Tibial artery (tissue), 4 donors: ENCODE measurements at regions not wholly inside any gene's neighbourhood (a gene's known extent, or its start where the extent isn't known, plus 50 kb on each side); places are given as distances from the start of the nearest gene placed in this dataset.

ENCODE experiments used
- DNase-seq, 2 donors: peaks; one replicate each; pipeline ENCODE4 v3.0.0-alpha.2; 2019
- H3K27ac ChIP-seq, 2 donors: fragments of 200-600 bp; sonication (generic) in 1 of 2; 1 replicate in 1 of 2; 2 replicates in 1 of 2; pipeline ENCODE4 v1.5.1; 2018 to 2019; ENCODE audit warnings: mild to moderate bottlenecking in 1 of 2
- H3K27me3 ChIP-seq, 2 donors: fragments of 200-600 bp; sonication (generic) in 1 of 2; one replicate each; pipeline versions ENCODE4 v1.5.1 to v1.6.0; 2016 to 2019
- H3K36me3 ChIP-seq, 3 donors: fragments of 200-600 bp; sonication (generic) in 2 of 3; one replicate each; pipeline ENCODE4 v1.5.1; 2016 to 2019; ENCODE audit warnings: mild to moderate bottlenecking in 2 of 3
- H3K4me1 ChIP-seq, 4 donors: fragments of 200-600 bp; sonication (generic) in 2 of 4; 1 replicate in 3 of 4; 2 replicates in 1 of 4; pipeline ENCODE4 v1.5.1; 2016 to 2019
- H3K4me3 ChIP-seq, 2 donors: fragments of 200-600 bp; sonication (generic) in 1 of 2; 1 replicate in 1 of 2; 2 replicates in 1 of 2; pipeline ENCODE4 v1.5.1; 2018 to 2019; ENCODE audit warnings: mild to moderate bottlenecking in 2 of 2
- H3K9me3 ChIP-seq, 3 donors: fragments of 200-600 bp; sonication (generic) in 1 of 3; one replicate each; pipeline ENCODE4 v1.5.1; 2016 to 2019
- intact Hi-C: fragments of 100-400 bp; cut with DNase I; formaldehyde crosslinking; loops from one replicate; pipeline ENCODE4 v1.15.0; 2023; ENCODE audit warnings: low total_unique reads
- TF ChIP-seq, protein P1 (sequence below), 2 experiments: fragments of 200-600 bp in 1 of 2; fragments of 450-650 bp in 1 of 2; IDR thresholded peaks; one replicate each; pipeline ENCODE4 v1.5.1; 2017 to 2019; ENCODE audit warnings: antibody characterized with exemption in 2 of 2, mild to moderate bottlenecking in 1 of 2, moderate library complexity in 1 of 2

- TF ChIP-seq, protein P1, sequence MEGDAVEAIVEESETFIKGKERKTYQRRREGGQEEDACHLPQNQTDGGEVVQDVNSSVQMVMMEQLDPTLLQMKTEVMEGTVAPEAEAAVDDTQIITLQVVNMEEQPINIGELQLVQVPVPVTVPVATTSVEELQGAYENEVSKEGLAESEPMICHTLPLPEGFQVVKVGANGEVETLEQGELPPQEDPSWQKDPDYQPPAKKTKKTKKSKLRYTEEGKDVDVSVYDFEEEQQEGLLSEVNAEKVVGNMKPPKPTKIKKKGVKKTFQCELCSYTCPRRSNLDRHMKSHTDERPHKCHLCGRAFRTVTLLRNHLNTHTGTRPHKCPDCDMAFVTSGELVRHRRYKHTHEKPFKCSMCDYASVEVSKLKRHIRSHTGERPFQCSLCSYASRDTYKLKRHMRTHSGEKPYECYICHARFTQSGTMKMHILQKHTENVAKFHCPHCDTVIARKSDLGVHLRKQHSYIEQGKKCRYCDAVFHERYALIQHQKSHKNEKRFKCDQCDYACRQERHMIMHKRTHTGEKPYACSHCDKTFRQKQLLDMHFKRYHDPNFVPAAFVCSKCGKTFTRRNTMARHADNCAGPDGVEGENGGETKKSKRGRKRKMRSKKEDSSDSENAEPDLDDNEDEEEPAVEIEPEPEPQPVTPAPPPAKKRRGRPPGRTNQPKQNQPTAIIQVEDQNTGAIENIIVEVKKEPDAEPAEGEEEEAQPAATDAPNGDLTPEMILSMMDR (IDR thresholded peaks at IDR 0.05) = no peak
- no peak overlapping the region for H3K27ac ChIP-seq
- no peaks in the 10 kb centered on the region for H3K36me3 ChIP-seq
- H3K4me1 ChIP-seq = no peaks in the 10 kb centered on the region
- no peaks in the 10 kb centered on the region for H3K27me3 ChIP-seq
- no peak overlapping the region for H3K4me3 ChIP-seq
- DNase-seq = no peak
- intact Hi-C loops = no loop called here
- H3K9me3 ChIP-seq = no peaks in the 10 kb centered on the region
Observed at GRCh38 chr9:17994695-17995425, 416.0 kb downstream of the SH3GL2 start.

DNA sequence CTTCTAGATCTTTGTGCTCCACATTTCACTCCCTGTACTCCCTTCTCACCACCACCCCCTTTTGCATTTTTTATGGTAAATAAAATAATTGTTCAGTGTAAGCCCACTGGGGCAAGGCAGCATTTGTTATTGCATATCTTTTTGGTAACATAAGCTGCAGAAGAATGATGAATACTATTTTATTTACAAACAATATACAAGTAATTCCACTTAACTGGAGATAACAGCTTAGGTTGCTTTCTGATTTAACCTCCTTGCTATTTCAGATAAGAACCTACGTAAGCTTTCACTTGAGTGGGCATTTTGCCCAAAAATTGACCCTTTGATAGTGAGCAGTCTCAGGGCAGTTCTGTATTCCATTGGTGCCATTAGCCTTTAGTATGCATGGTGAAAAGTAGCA is 417.9 kb downstream of the SH3GL2 start:
- TF ChIP-seq, protein P1 (IDR thresholded peaks at IDR 0.05) = no peak
- Histone ChIP-seq H3K36me3 (no peaks in the 10 kb centered on the region), H3K4me3 (no peak overlapping the region), H3K4me1 (no peaks in the 10 kb centered on the region), H3K27ac (no peak overlapping the region), H3K27me3 (no peaks in the 10 kb centered on the region), H3K9me3 (no peaks in the 10 kb centered on the region)
- intact Hi-C loops = no loop called here
- DNase-seq = no peak

- Histone ChIP-seq H3K27ac (no peak overlapping the region), H3K27me3 (no peaks in the 10 kb centered on the region), H3K36me3 (no peaks in the 10 kb centered on the region), H3K4me3 (no peak overlapping the region), H3K9me3 (no peaks in the 10 kb centered on the region), H3K4me1 (no peaks in the 10 kb centered on the region)
- TF ChIP-seq, protein P1 (IDR thresholded peaks at IDR 0.05) = no peak
- intact Hi-C loops = no loop called here
- DNase-seq = no peak
Observed at GRCh38 chr9:18002718-18003438, 424.0 kb downstream of the SH3GL2 start.

DNA sequence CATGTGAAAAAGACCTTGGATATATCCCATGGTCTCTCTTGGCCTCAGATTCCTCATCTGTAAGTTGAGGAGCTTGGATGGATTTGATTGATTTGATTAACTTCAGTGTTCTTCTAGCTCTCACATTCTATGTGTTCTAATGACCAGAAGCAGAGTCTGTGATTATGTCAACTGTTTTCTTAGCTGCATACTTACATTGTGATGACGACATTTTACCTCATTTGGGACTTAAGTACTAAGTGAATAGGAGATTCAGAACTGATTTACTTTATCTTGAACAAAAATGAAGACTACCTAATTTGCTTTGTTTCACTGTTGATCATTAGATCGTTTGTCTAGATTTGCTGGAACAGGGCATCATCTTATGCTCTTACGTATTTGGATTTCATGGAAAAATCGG is 427.7 kb downstream of the SH3GL2 start:
- no peaks in the 10 kb centered on the region for H3K27me3 ChIP-seq
- intact Hi-C loops = no loop called here
- no peaks in the 10 kb centered on the region for H3K9me3 ChIP-seq
- TF ChIP-seq, protein P1 (IDR thresholded peaks at IDR 0.05) = no peak
- H3K27ac ChIP-seq = no peak overlapping the region
- no peaks in the 10 kb centered on the region for H3K36me3 ChIP-seq
- DNase-seq = no peak
- H3K4me3 ChIP-seq = no peak overlapping the region
- no peaks in the 10 kb centered on the region for H3K4me1 ChIP-seq

GRCh38 chr9:18007621-18008020 is 428.8 kb downstream of the SH3GL2 start:
- no peaks in the 10 kb centered on the region for H3K9me3 ChIP-seq
- H3K27me3 ChIP-seq = no peaks in the 10 kb centered on the region
- H3K27ac ChIP-seq = no peak overlapping the region
- TF ChIP-seq, protein P1 (IDR thresholded peaks at IDR 0.05) = no peak
- H3K4me3 ChIP-seq = no peak overlapping the region
- intact Hi-C loops = no loop called here
- no peaks in the 10 kb centered on the region for H3K4me1 ChIP-seq
- no peak for DNase-seq
- no peaks in the 10 kb centered on the region for H3K36me3 ChIP-seq
